ENCODE measurements at regions not wholly inside any gene's neighbourhood (a gene's known extent, or its start where the extent isn't known, plus 50 kb on each side); places are given as distances from the start of the nearest gene placed in this dataset.

DNA sequence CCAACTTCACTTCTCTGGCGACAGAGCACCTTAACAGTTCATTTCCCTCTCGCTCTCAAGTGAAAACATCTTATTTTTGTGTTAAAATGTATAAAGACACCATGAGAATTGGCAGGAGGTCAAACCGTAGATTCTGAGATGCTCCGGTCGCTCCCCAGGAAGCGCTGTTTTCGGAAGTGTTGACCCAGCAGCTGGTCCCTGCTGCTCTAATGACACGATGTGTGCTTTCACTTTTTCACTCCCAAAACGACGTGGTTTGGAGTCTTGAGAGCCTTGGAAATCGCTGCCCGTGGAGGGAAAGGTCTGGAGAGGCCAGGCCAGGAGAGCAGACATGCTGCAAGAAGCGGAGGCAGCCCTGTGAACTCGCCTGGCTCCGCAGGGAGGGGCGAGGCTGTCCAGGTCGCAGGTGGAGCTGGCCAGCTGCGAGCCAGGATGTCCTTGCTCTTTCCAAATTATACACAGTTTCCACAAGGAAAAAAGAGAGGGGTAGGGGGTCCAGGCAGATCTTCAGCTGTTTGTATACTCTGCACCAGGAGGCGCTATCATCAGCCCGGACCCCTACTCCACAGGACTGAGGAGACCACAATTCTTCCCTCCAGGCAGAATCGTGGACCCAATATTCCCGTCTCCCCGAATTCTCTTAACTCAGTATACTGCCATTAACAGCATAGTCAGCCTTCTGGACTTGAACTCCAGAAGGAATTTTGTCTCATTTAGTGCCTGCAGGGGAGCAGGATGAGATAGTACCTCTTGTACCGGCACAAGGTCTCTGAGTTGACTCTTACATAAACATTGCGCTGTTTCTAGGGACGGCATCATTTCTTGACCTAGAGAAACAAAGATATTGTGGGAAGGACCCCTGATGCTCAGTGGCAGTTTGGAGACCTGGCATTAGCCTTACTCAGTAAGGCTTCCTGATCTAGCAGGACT is 248.6 kb upstream of the ANKRD55 start:
- peak overlapping the region; percentile 55 for H3K4me3 ChIP-seq (replicated peaks; ENCODE audit: low read depth, low read length)
- DNase-seq (ENCODE audit: extremely low read depth, low read depth) = no peak
- TF ChIP-seq, protein P1, sequence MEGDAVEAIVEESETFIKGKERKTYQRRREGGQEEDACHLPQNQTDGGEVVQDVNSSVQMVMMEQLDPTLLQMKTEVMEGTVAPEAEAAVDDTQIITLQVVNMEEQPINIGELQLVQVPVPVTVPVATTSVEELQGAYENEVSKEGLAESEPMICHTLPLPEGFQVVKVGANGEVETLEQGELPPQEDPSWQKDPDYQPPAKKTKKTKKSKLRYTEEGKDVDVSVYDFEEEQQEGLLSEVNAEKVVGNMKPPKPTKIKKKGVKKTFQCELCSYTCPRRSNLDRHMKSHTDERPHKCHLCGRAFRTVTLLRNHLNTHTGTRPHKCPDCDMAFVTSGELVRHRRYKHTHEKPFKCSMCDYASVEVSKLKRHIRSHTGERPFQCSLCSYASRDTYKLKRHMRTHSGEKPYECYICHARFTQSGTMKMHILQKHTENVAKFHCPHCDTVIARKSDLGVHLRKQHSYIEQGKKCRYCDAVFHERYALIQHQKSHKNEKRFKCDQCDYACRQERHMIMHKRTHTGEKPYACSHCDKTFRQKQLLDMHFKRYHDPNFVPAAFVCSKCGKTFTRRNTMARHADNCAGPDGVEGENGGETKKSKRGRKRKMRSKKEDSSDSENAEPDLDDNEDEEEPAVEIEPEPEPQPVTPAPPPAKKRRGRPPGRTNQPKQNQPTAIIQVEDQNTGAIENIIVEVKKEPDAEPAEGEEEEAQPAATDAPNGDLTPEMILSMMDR (IDR thresholded peaks at IDR 0.05; ENCODE audit: low read depth, low read length, missing control alignments) = peak; percentile 33

DNA sequence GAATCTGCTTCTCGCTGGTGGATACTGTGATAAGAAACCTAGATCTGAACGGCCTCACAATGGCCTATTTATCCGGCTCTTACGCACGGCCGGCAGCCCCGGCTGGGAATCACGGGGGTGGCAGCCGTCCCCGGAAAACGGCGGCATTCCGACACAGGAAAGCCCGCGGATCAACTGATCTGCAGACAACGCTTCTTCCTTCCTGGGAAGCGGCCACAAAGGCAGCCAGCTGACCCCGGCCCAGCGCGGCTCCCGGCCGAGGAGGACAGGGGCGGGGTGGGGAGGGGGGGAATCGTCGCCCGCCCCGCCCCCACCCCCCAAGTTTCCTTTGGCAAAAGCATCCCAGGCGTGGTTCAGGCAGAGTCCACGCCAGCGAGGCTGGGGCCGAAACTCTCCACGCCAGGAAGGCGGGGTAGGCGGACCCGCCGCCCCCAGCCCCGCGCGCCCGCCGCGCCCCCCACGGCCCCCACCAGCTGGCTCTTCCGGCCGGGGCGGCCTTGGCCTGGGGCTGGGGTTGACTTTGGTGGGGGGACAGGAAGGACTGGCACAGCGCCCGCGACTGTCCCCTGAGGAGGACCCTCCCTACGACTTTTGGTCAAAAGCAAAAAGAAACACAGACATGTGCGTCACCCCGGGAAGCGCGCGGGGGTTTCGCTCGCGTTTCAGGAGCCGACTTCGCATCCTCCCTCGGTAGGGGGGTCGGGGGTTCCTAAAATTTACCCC is 247.7 kb upstream of the ANKRD55 start:
- TF ChIP-seq, protein P1 (IDR thresholded peaks at IDR 0.05; ENCODE audit: low read depth, low read length, missing control alignments) = no peak
- peak overlapping the region; percentile 55 for H3K4me3 ChIP-seq (replicated peaks; ENCODE audit: low read depth, low read length)
- DNase-seq (ENCODE audit: extremely low read depth, low read depth) = no peak

DNA sequence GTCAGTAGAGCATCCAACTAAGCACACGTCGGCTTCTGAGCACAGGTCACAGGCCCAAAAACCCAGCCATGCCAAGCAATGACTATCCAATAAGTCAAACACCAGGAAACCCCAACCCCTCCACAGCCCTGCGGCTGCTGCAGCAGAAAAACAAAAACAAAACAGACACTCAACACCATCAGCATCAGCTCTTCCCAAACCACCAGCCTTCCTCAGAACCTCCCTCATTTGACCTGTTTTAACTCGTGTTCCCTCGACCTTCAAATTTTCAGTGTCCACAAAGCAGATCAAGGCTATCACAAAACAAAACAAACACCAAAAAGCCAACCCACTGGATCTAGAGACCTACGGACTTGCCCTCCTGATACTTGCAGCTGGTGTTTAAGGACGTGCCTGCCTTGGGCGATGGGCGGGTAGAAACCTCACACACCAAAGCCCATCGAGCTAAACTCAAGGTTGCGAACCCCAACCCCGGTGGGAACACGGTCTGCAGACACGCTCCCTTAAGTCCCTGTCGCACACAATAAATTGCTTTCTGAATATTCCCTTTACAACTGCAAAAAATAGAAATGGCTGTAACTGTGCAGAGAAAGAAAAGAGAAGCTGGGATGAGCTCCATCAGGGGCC is 247.1 kb upstream of the ANKRD55 start:
- H3K4me3 ChIP-seq (replicated peaks; ENCODE audit: low read depth, low read length) = peak overlapping the region; percentile 55
- TF ChIP-seq, protein P1 (IDR thresholded peaks at IDR 0.05; ENCODE audit: low read depth, low read length, missing control alignments) = no peak
- no peak for DNase-seq (ENCODE audit: extremely low read depth, low read depth)

DNA sequence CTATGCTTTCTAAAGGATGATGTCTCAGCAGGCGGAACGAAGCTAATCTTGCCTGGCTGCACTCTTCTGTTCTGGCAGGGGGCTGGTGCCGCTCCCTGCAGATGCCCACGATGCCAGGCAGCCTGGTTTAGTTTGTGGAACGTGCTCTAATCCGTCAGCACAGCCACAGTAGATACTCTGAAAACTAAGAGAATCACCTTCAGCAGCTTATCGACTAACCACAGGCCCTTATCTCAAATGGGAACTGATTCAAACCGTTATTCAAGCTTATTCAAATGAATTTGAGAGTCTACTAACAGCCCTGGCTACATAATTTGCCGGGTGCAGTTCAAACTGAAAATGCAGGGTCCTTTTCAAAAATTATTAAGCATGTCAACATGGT is 246.6 kb upstream of the ANKRD55 start:
- no peak for DNase-seq (ENCODE audit: extremely low read depth, low read depth)
- TF ChIP-seq, protein P1 (IDR thresholded peaks at IDR 0.05; ENCODE audit: low read depth, low read length, missing control alignments) = no peak
- H3K4me3 ChIP-seq (replicated peaks; ENCODE audit: low read depth, low read length) = no peak overlapping the region

DNA sequence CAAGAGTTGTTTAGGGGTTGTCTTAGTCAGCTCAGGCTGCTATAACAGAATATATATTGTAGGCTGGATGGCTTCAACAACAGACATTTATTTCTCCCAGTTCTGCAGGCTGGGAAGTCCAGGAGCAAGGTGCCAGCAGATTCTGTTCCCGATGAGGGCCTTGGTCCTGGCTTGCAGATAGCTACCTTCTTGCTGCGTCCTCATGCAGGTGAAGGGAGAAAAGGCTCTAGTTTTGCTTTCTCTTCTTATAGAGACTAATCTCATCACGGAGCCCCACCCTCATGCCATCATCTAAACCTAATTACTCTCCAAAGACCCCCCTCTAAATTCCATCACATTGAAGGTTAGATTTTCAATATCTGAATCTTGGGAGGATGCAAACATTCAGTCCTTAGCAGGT is 246.0 kb upstream of the ANKRD55 start:
- TF ChIP-seq, protein P1 (IDR thresholded peaks at IDR 0.05; ENCODE audit: low read depth, low read length, missing control alignments) = no peak
- H3K4me3 ChIP-seq (replicated peaks; ENCODE audit: low read depth, low read length) = no peak overlapping the region
- DNase-seq (ENCODE audit: extremely low read depth, low read depth) = no peak

DNA sequence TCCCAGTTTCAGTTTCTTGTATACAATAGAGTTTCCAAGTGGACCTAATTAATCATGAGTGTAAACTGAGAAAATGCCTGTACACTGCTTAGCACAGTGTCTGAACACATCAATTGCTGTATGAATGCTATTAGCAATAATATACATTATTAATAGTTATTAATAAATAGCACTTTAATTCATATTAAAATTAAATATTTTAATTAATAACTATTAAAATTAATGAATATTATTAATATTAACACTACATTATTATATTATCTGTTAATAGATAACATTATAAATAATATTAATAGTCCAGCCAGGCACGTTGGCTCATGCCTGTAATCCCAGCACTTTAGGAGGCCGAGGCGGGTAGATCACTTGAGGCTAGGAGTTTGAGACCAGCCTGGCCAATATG is 244.9 kb upstream of the ANKRD55 start:
- H3K4me3 ChIP-seq (replicated peaks; ENCODE audit: low read depth, low read length) = no peak overlapping the region
- TF ChIP-seq, protein P1 (IDR thresholded peaks at IDR 0.05; ENCODE audit: low read depth, low read length, missing control alignments) = no peak
- DNase-seq (ENCODE audit: extremely low read depth, low read depth) = no peak
